ENCODE measurements at regions not wholly inside any gene's neighbourhood (a gene's known extent, or its start where the extent isn't known, plus 50 kb on each side); places are given as distances from the start of the nearest gene placed in this dataset.

- TF ChIP-seq CTCF (IDR thresholded peaks at IDR 0.05 in 4 of 5, conservative IDR thresholded peaks at IDR 0.05 in 1 of 5) (no peak), POLR2A (IDR thresholded peaks at IDR 0.05) (no peak)
These were observed 180.2 kb upstream of the SMC2 start for GRCh38 chr9:103913899-103914298.
